H9 (cell line): ENCODE measurements at regions not wholly inside any gene's neighbourhood (a gene's known extent, or its start where the extent isn't known, plus 50 kb on each side); places are given as distances from the start of the nearest gene placed in this dataset.

Experiments used
- DNase-seq: peaks from one replicate; pipeline ENCODE4 v3.0.0-alpha.2; 2017
- H2AFZ ChIP-seq: one replicate; pipeline ENCODE4 v1.6.1; 2013; ENCODE audit warnings: mild to moderate bottlenecking, low read length, control low read depth, moderate library complexity
- H2AK5ac ChIP-seq: 2 replicates; pipeline ENCODE4 v1.6.1; 2013; ENCODE audit warnings: low read length, control low read depth, mixed read lengths; ENCODE audit not compliant: insufficient read length
- H2BK120ac ChIP-seq: one replicate; pipeline ENCODE4 v1.6.1; 2013; ENCODE audit warnings: low read depth, mild to moderate bottlenecking, low read length, control low read depth, inconsistent platforms; ENCODE audit not compliant: poor library complexity, severe bottlenecking
- H2BK12ac ChIP-seq: 2 replicates; pipeline ENCODE4 v1.6.1; 2013; ENCODE audit warnings: low read length, control low read depth, mixed read lengths, low read depth; ENCODE audit not compliant: insufficient read length
- H2BK15ac ChIP-seq: 2 replicates; pipeline ENCODE4 v1.6.1; 2013; ENCODE audit warnings: low read depth, low read length, control low read depth
- H2BK20ac ChIP-seq: one replicate; pipeline ENCODE4 v1.6.1; 2013; ENCODE audit warnings: low read depth, mild to moderate bottlenecking, low read length, control low read depth, inconsistent platforms; ENCODE audit not compliant: poor library complexity, severe bottlenecking
- H2BK5ac ChIP-seq: 2 replicates; pipeline ENCODE4 v1.6.1; 2013; ENCODE audit warnings: low read length, control low read depth, mixed read lengths; ENCODE audit not compliant: insufficient read length
- H3K14ac ChIP-seq: 2 replicates; pipeline ENCODE4 v1.6.1; 2013; ENCODE audit warnings: low read length, control low read depth; ENCODE audit not compliant: insufficient read depth
- H3K18ac ChIP-seq: 2 replicates; pipeline ENCODE4 v1.6.1; 2013; ENCODE audit warnings: low read depth, mild to moderate bottlenecking, mixed read lengths, low read length, control low read depth; ENCODE audit not compliant: insufficient read length
- H3K23ac ChIP-seq: 2 replicates; pipeline ENCODE4 v1.6.1; 2013; ENCODE audit warnings: low read length, control low read depth, mixed read lengths, low read depth; ENCODE audit not compliant: insufficient read length
- H3K23me2 ChIP-seq: 2 replicates; pipeline ENCODE4 v1.6.1; 2013; ENCODE audit warnings: low read depth, mild to moderate bottlenecking, mixed read lengths, low read length, control low read depth; ENCODE audit not compliant: insufficient read length, poor library complexity, severe bottlenecking
- H3K27ac ChIP-seq: 2 replicates; pipeline ENCODE4 v1.5.1; 2013; ENCODE audit warnings: low read length, control low read depth, mixed read lengths, low read depth; ENCODE audit not compliant: insufficient read length
- H3K27me3 ChIP-seq: 2 replicates; pipeline ENCODE4 v1.6.1; 2013; ENCODE audit warnings: low read length, control low read depth, inconsistent platforms; ENCODE audit not compliant: insufficient read depth
- H3K4ac ChIP-seq: 2 replicates; pipeline ENCODE4 v1.6.1; 2013; ENCODE audit warnings: low read depth, mild to moderate bottlenecking, control low read depth, inconsistent platforms, low read length, moderate library complexity
- H3K4me1 ChIP-seq: 2 replicates; pipeline ENCODE4 v1.6.1; 2013; ENCODE audit warnings: low read length, control low read depth, inconsistent platforms; ENCODE audit not compliant: insufficient read depth
- H3K4me2 ChIP-seq: 2 replicates; pipeline ENCODE4 v1.6.1; 2013; ENCODE audit warnings: low read length, control low read depth, mixed read lengths; ENCODE audit not compliant: insufficient read length, insufficient read depth
- H3K56ac ChIP-seq: 2 replicates; pipeline ENCODE4 v1.6.1; 2013; ENCODE audit warnings: low read depth, mild to moderate bottlenecking, mixed read lengths, low read length, control low read depth; ENCODE audit not compliant: insufficient read length
- H3K79me1 ChIP-seq: 2 replicates; pipeline ENCODE4 v1.6.1; 2013; ENCODE audit warnings: low read depth, mild to moderate bottlenecking, moderate library complexity, low read length, control low read depth, inconsistent platforms; ENCODE audit not compliant: insufficient read depth, poor library complexity, severe bottlenecking
- H3K79me2 ChIP-seq: 2 replicates; pipeline ENCODE4 v1.6.1; 2013; ENCODE audit warnings: low read length, control low read depth, inconsistent platforms; ENCODE audit not compliant: insufficient read depth
- H3K9ac ChIP-seq: 2 replicates; pipeline ENCODE4 v1.6.1; 2013; ENCODE audit warnings: low read length, control low read depth, mixed read lengths; ENCODE audit not compliant: insufficient read length; ENCODE audit errors: extremely low read depth
- H3K9me3 ChIP-seq: one replicate; pipeline ENCODE4 v1.6.1; 2013; ENCODE audit warnings: low read depth, low read length, inconsistent platforms; ENCODE audit not compliant: control insufficient read depth
- H3T11ph ChIP-seq: one replicate; pipeline ENCODE4 v1.6.1; 2013; ENCODE audit warnings: mild to moderate bottlenecking, low read length, control low read depth, inconsistent platforms
- H4K20me1 ChIP-seq: one replicate; pipeline ENCODE4 v1.6.1; 2013; ENCODE audit not compliant: control insufficient read depth, insufficient read length, insufficient read depth
- H4K5ac ChIP-seq: 2 replicates; pipeline ENCODE4 v1.6.1; 2013; ENCODE audit warnings: low read depth, mild to moderate bottlenecking, mixed read lengths, low read length, control low read depth; ENCODE audit not compliant: insufficient read length
- H4K8ac ChIP-seq: replicated peaks from 2 replicates; pipeline ENCODE4 v1.6.1; 2013; ENCODE audit warnings: low read length, control low read depth, mixed read lengths, low read depth; ENCODE audit not compliant: insufficient read length
- H4K91ac ChIP-seq: 2 replicates; pipeline ENCODE4 v1.6.1; 2013; ENCODE audit warnings: low read depth, mild to moderate bottlenecking, moderate library complexity, mixed read lengths, low read length, control low read depth; ENCODE audit not compliant: insufficient read length
- H3K27ac Mint-ChIP-seq, 3 experiments: 2 replicates in 2 of 3; 3 replicates in 1 of 3; pipeline ENCODE4 v1.8.0; 2020 to 2021; ENCODE audit warnings: mixed read lengths in 3 of 3, mild to moderate bottlenecking in 1 of 3, moderate library complexity in 1 of 3
- H3K27me3 Mint-ChIP-seq: 2 replicates; pipeline ENCODE4 v1.8.0; 2021; ENCODE audit warnings: low read depth, mild to moderate bottlenecking, moderate library complexity, mixed read lengths
- H3K36me3 Mint-ChIP-seq, 3 experiments: 2 replicates in 2 of 3; 3 replicates in 1 of 3; pipeline ENCODE4 v1.8.0; 2020 to 2021; ENCODE audit warnings: low read depth in 3 of 3, mixed read lengths in 3 of 3; ENCODE audit not compliant: insufficient read depth in 1 of 3
- H3K4me1 Mint-ChIP-seq, 2 experiments: 2 replicates each; pipeline ENCODE4 v1.8.0; 2020; ENCODE audit warnings: mixed read lengths in 2 of 2
- H3K4me3 Mint-ChIP-seq, 2 experiments: 2 replicates in 1 of 2; 3 replicates in 1 of 2; pipeline ENCODE4 v1.8.0; 2020 to 2021; ENCODE audit warnings: mild to moderate bottlenecking in 2 of 2, mixed read lengths in 2 of 2, moderate library complexity in 1 of 2
- H3K9me3 Mint-ChIP-seq, 2 experiments: 2 replicates in 1 of 2; 3 replicates in 1 of 2; pipeline ENCODE4 v1.8.0; 2020; ENCODE audit warnings: mild to moderate bottlenecking in 2 of 2, mixed read lengths in 2 of 2, moderate library complexity in 1 of 2
- CTCF ChIP-seq: fragments of 200-600 bp; sonication (generic); conservative IDR thresholded peaks from 3 replicates; pipeline ENCODE4 v1.8.0; 2021; ENCODE audit warnings: antibody characterized with exemption, mild to moderate bottlenecking
- WGBS: extraction: QIAGEN DNeasy Blood & Tissue Kit; methylation state at CpG from one replicate; pipeline ENCODE4 v1.1.7; 2013; ENCODE audit warnings: missing lambda C conversion rate, low lambda C conversion rate, mixed read lengths; ENCODE audit not compliant: insufficient read length; ENCODE audit errors: extremely low coverage; 5-methylcytosine and 5-hydroxymethylcytosine counted together

- no peak overlapping the region for H2AFZ ChIP-seq
- H2BK120ac ChIP-seq: no peak overlapping the region
- peaks cover 3 to 4% of the 10 kb centered on the region in 2 experiments; a peak in 3 of 5 replicates for H3K9me3 Mint-ChIP-seq
- no peak overlapping the region for H3K9ac ChIP-seq
- no peaks in the 10 kb centered on the region for H3K27me3 ChIP-seq
- H4K8ac ChIP-seq: no peak overlapping the region
- no peak overlapping the region for H4K5ac ChIP-seq
- no peak overlapping the region for H2BK20ac ChIP-seq
- no peak overlapping the region for H3K56ac ChIP-seq
- no peak overlapping the region for H2BK5ac ChIP-seq
- no peaks in the 10 kb centered on the region; the same call in 1 of the 2 replicates for H3K27me3 Mint-ChIP-seq
- no peaks in the 10 kb centered on the region for H3K9me3 ChIP-seq
- no peaks in the 10 kb centered on the region for H3K23me2 ChIP-seq
- H2BK15ac ChIP-seq: no peak overlapping the region
- H2BK12ac ChIP-seq: no peak overlapping the region
- no peak overlapping the region for H3K18ac ChIP-seq
- no peak overlapping the region for H3K14ac ChIP-seq
- H3K4me3 Mint-ChIP-seq: no peak overlapping the region
- no peak overlapping the region for H3K27ac ChIP-seq
- no peak overlapping the region for H3K27ac Mint-ChIP-seq
- H3K79me1 ChIP-seq: no peaks in the 10 kb centered on the region
- no peak overlapping the region for H2AK5ac ChIP-seq
- no peaks in the 10 kb centered on the region for H3K79me2 ChIP-seq
- no peak overlapping the region for H3K4ac ChIP-seq
- no peaks in the 10 kb centered on the region for H3K4me1 ChIP-seq
- no peaks in the 10 kb centered on the region for H4K20me1 ChIP-seq
- WGBS: no CpG with 5 or more reads among the region's 7 CpGs
- no peak overlapping the region for H3T11ph ChIP-seq
- no peak for TF ChIP-seq CTCF
- no peak overlapping the region for H3K4me2 ChIP-seq
- no peaks in the 10 kb centered on the region for H3K4me1 Mint-ChIP-seq
- DNase-seq: no peak
- no peak overlapping the region for H3K23ac ChIP-seq
- no peak overlapping the region for H4K91ac ChIP-seq
- no peaks in the 10 kb centered on the region; a peak in 2 of 7 replicates for H3K36me3 Mint-ChIP-seq
These were observed 193.0 kb downstream of the ACTR3 start for GRCh38 chr2:114082731-114083433.
